ENCODE measurements at regions not wholly inside any gene's neighbourhood (a gene's known extent, or its start where the extent isn't known, plus 50 kb on each side); places are given as distances from the start of the nearest gene placed in this dataset.

DNA sequence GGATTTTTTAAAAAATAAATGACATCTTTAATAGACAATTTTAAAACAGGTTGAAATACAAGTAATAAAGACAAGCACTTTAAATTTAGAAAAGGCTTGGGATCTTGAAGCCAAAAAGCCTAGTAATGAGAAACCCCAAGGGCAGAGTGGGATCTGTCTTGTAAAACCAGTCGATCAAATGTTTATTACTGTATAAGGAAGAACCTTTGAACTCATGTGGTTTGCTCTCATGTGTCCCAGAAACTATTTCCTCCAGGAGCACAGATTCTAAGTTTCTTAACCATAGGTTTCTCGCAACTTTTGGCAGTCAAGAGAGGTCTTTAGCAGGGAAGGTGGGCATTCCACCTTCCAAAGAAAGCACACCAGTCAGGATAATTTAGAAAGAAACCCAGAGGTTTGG, 541.7 kb upstream of the BTBD3 start:
- no peak for DNase-seq

- no peak for DNase-seq
Observed at GRCh38 chr20:11376420-11376819, 541.3 kb upstream of the BTBD3 start.

DNA sequence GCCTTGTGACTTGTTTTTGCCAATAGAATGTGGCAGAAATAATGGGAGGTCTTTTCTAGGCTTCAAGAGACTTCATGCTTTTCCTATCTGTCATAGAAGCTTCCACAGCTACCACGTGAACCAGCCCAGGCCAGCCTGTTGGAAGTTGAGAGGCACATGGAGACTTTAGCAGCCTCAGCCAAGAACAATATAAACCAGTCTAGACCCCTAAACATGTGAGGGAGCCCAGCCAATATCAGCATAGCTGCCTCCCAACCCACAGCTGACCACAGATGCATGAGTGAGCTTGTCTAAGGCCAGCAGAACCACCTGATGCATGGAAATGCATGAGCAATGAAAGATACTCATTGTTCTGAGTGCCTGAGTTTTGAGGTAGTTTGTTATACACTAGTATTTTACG, 540.7 kb upstream of the BTBD3 start:
- no peak for DNase-seq

DNA sequence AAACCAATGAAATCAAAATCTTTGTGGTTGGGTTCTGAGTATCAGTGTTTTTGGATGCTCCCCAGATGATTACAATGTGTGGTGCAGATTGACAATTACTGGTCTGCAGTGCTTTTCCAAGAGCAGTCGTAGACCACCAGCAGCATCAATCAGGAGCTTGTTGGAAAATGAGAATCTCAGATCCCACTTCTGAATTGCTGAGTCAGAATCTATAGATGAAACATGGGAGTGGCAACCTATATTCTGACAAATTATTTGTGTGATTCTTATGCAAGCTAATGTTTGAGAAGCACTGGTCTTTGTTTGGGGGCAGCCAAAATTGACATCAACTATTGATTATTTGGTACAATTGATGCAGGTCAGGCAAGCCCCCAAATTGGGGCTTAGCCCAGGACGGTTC, 539.9 kb upstream of the BTBD3 start:
- DNase-seq: no peak

GRCh38 chr20:11378252-11378651, 539.4 kb upstream of the BTBD3 start:
- peak; percentile 3 to 7 for DNase-seq

DNA sequence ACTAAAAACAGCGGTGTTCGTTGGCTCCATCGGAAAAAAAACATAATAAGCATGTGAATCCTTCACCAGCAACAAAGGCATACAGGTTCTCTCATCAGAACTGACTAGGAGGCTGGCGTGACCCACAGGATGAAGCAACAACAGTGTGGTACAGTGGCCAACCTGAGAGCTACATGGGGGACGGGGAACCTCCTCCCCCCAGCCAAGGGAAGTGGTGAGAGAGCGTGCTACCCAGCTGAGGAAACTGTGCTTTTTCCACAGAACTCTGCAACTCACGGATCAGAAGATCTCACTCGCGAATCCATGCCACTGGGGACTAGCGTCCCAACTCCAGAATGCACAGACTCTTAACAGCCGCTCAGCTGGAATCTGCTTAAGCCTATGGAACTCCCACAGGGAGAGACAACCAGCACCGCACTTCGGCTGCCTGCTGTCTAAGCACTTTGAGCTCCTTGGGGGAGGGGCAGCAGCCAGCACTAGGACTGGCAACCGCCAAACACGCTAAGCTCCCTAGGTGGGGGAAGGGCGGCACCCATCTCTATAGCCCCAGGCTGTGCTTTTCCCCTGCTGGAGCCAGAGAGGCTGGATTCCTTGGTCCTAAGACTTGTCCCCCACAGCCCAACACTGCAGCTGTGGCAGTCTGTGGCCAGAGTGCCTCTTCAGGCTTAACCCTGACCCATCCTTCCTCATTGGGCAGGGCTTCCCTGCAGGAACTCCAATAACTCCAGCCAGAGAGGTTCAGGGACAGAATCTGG, 538.3 kb upstream of the BTBD3 start:
- DNase-seq: peak; percentile 95 to 97

GRCh38 chr20:11380283-11380682, 537.4 kb upstream of the BTBD3 start:
- DNase-seq: no peak

DNA sequence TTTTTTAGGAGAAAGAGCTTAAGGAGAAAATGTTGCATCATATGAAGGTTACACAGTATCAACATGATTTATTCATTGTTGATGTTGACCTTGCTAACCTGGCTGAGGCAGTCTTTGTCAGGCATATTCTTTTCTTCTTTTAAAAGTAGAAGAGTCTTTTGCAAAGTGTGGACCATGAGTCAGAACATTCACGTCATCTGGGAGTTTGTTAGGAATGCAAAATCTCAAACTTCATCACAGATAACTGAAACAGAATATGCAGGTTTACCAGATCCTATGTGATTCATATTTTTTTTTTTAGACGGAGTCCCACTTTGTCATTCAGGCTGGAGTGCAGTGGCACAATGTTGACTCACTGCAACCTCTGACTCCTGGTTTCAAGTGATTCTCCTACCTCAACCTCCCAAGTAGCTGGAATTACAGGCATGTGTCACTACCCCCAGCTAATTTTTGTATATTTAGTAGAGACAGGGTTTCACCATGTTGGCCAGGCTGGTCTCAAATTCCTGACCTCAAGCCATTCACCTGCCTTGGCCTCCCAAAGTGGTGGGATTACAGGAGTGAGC, 530.4 kb upstream of the BTBD3 start:
- DNase-seq: no peak

- DNase-seq: peak in 1 of 2 experiments; percentile 84
Observed at GRCh38 chr20:11389186-11389585, 528.5 kb upstream of the BTBD3 start.

DNA sequence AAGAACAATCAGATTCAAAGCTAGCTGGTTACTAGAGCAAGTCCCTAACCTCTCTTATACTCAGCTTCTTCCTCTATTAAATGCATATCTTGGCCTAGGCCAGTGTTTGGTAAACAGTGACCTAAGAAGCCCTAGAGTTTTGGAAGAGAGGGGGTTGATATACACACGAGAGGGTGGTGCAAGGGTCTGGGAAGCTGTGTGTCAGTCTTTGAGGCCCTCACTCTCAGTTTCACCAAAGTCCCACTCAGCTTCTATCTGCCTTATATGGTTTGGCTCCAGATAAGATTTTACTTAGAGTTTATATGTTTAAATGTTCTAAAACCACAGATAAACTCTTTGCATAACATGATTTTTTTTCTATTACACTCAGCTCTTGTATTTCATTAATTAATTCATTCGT, 526.1 kb upstream of the BTBD3 start:
- DNase-seq: no peak

DNA sequence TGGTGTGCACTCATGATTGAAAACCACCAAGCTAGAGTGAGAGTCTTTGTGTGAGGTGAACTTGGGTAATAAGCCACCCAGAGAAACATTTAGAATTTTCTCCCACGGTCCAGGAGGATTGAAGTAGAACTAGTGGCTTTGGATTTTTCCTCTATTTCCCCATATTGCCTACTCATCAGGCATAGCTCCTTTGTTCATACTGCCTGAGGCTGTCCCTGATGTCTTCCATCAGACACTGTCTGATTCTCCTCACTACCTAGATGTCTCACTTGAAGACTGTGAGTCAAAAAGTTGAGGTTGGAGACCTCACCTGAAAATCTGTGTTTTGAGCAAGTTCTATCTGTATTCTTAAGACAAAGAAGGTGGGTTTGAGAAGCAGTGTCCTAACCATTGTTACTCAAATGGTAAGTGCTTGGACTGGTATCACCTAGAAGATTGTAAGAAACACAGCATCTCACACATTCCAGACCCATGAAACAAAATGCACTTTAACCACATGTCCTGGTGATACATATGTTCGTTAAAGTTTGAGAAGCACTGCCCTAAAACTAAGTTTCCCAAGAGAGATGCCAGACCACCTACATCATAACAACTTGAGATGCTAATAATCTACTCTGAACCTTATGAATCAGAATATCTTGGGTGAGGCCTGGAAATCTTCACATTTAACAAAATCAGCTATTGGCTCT, 523.4 kb upstream of the BTBD3 start:
- no peak for DNase-seq

GRCh38 chr20:11395581-11395980, 522.1 kb upstream of the BTBD3 start:
- DNase-seq: no peak

DNA sequence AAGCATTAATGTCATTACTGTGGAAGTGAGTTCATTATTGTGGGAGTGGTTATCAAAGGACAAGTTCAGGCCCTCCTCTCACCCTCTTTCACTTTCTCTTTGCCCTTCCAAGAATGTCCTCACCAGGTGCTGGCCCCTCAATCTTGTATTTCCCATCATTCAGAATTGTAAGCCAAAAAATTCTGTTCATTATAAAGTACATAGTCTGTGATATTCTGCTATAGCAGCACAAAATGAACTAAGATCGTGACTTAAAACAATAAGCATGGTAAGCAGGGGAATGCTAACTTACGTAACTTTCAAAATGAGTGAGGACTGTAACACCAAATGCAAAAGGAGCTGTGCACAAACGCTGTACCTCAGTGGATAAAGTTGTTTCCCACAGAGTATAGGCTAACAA, 515.7 kb upstream of the BTBD3 start:
- DNase-seq: no peak

- no peak for DNase-seq
Observed at GRCh38 chr20:11403711-11404110, 514.0 kb upstream of the BTBD3 start.

DNA sequence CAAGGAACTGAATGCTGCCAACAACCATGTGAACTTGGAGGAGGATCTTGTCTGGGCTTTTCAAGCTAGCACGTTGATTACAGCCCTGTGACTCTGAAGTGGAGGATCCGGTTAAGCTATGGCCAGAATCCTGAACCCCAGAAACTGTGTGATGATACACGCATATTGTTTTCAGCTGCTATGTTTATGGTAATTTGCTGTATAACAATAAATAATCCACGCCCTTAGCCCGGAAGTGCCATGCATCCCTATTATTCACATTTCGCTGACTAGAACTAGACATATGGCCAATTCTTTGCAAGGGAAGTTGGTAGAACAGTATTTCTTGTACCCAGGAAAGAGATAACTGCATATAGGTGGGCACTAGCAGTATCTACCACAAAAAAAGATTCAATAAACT, 510.8 kb upstream of the BTBD3 start:
- no peak for DNase-seq

GRCh38 chr20:11409561-11409960, 508.1 kb upstream of the BTBD3 start:
- no peak for DNase-seq

DNA sequence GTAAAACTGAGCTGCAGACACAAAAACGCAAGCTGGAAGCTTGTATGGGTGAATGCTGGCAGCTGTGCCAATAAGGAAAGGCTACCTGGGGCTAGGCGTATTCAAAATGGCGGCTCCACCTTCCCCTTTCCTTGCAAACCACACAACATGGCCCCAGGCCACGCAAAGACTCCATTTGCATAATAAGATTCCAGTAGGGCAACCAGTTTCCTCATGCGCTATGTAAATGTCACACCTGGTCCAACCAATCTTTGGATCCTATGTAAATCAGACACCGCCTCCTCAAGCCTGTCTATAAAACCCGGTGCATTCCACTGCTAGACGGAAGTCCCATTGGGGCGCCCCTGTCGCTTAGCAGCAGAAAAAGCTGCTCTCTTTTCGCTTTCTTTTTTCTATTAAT, 505.9 kb upstream of the BTBD3 start:
- DNase-seq: peak in 1 of 2 experiments; percentile 34

- DNase-seq: no peak
Observed at GRCh38 chr20:11426948-11427347, 490.7 kb upstream of the BTBD3 start.

GRCh38 chr20:11429168-11429567, 488.5 kb upstream of the BTBD3 start:
- DNase-seq: no peak

DNA sequence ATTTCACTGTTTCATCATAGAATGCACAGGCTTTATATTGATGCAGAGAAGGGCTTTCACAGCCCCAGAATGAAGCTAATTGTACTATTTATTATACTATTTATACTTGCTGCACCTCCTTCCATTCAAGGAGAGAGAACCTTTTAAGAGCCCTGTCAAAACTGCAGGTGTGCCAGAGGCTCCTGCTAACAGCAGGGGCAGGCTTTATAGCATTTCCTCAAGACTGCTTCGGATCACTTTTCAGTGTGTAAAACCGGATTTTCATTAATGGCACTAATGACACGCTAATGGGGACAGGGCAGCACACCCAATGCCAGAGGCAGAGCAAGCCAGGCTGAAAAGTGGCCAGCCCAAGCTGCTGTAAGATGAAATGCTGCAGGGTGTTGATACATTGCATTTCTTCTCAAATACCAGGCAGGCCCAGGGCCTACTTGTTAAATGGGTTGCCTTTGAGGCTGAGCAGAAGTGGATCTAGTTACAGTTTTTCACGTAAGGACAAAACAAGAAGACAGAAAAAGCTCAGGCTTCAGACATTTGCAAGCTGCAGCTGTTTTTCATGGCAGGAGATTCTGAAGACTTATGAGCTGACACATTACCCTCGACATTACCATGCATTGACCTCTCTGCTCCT, 487.7 kb upstream of the BTBD3 start:
- no peak for DNase-seq

GRCh38 chr20:11430652-11431051, 487.0 kb upstream of the BTBD3 start:
- no peak for DNase-seq

DNA sequence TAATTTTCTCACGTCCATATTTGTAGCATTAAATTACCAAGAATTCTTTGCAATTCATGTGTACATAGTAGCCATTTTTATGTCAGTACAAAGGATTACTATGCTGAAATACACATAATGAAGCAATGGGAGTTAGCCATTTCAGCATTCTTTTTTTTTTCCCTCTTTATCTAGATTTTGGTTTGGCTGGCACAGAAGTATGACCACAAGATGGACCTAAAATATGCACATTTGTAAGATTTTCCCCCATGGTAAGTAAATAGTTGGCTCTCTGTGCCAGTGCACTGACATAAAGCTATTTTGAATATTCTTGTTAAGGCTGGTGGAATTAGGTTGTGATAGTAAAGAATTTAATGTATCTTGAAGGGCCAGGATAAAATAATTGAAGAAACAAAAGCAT, 486.1 kb upstream of the BTBD3 start:
- no peak for DNase-seq

DNA sequence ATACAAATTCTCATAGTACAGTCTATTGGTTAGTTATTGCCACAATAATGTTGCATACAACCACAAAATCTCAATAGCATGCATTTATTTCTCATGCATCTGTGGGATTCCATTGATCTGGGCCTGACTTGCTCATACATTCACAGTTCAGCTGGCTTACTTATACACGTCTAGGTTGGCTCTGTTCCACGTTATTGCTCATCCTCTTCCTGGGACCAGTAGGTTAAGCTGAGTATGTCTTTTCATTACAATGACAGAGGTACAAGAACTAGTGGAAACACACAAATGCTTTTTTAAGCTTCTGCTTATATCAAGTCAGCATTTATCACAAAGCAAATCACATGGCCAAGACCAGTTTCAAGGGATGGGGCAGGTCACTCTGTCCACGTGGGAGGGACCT, 485.3 kb upstream of the BTBD3 start:
- DNase-seq: no peak
